ENCODE measurements at regions not wholly inside any gene's neighbourhood (a gene's known extent, or its start where the extent isn't known, plus 50 kb on each side); places are given as distances from the start of the nearest gene placed in this dataset.

GRCh38 chr5:117252566-117252965, 677.9 kb upstream of the SEMA6A start:
- H3K36me3 ChIP-seq (ENCODE audit: control insufficient read depth in 2 of 2, insufficient read depth in 2 of 2, low read length in 1 of 2) = no peaks in the 10 kb centered on the region
- no peak for DNase-seq (ENCODE audit: low read depth in 6 of 9, low spot score in 9 of 9)
- H3K27ac ChIP-seq (ENCODE audit: low read depth in 1 of 2, low read length in 1 of 2) = no peak overlapping the region
- no peaks in the 10 kb centered on the region for H3K27me3 ChIP-seq (ENCODE audit: control insufficient read depth in 2 of 2, insufficient read depth in 1 of 2, low read length in 1 of 2)
- H3K9me3 ChIP-seq (ENCODE audit: control insufficient read depth in 2 of 2, insufficient read depth in 1 of 2, low read length in 1 of 2) = no peaks in the 10 kb centered on the region
- H3K4me3 ChIP-seq (ENCODE audit: low read length in 2 of 2) = no peak overlapping the region
- H3K4me1 ChIP-seq (ENCODE audit: control insufficient read depth in 2 of 2, insufficient read depth in 2 of 2, low read length in 2 of 2) = no peaks in the 10 kb centered on the region

- no peak overlapping the region for H3K4me3 ChIP-seq (ENCODE audit: low read length in 2 of 2)
- H3K9me3 ChIP-seq (ENCODE audit: control insufficient read depth in 2 of 2, insufficient read depth in 1 of 2, low read length in 1 of 2) = no peaks in the 10 kb centered on the region
- H3K4me1 ChIP-seq (ENCODE audit: control insufficient read depth in 2 of 2, insufficient read depth in 2 of 2, low read length in 2 of 2) = no peaks in the 10 kb centered on the region
- no peak overlapping the region for H3K27ac ChIP-seq (ENCODE audit: low read depth in 1 of 2, low read length in 1 of 2)
- H3K27me3 ChIP-seq (ENCODE audit: control insufficient read depth in 2 of 2, insufficient read depth in 1 of 2, low read length in 1 of 2) = no peaks in the 10 kb centered on the region
- WGBS = 91% methylated on average over 5 of the region's 5 CpGs
- no peaks in the 10 kb centered on the region for H3K36me3 ChIP-seq (ENCODE audit: control insufficient read depth in 2 of 2, insufficient read depth in 2 of 2, low read length in 1 of 2)
- no peak for DNase-seq (ENCODE audit: low read depth in 6 of 9, low spot score in 9 of 9)
Observed at GRCh38 chr5:117249086-117249815, 674.6 kb upstream of the SEMA6A start.

- H3K4me1 ChIP-seq (ENCODE audit: control insufficient read depth in 2 of 2, insufficient read depth in 2 of 2, low read length in 2 of 2) = no peaks in the 10 kb centered on the region
- no peak overlapping the region for H3K27ac ChIP-seq (ENCODE audit: low read depth in 1 of 2, low read length in 1 of 2)
- no peak for DNase-seq (ENCODE audit: low read depth in 6 of 9, low spot score in 9 of 9)
- no peaks in the 10 kb centered on the region for H3K27me3 ChIP-seq (ENCODE audit: control insufficient read depth in 2 of 2, insufficient read depth in 1 of 2, low read length in 1 of 2)
- no peaks in the 10 kb centered on the region for H3K36me3 ChIP-seq (ENCODE audit: control insufficient read depth in 2 of 2, insufficient read depth in 2 of 2, low read length in 1 of 2)
- H3K4me3 ChIP-seq (ENCODE audit: low read length in 2 of 2) = no peak overlapping the region
- H3K9me3 ChIP-seq (ENCODE audit: control insufficient read depth in 2 of 2, insufficient read depth in 1 of 2, low read length in 1 of 2) = no peaks in the 10 kb centered on the region
Observed at GRCh38 chr5:117246424-117246823, 671.8 kb upstream of the SEMA6A start.

- Histone ChIP-seq H3K27me3 (ENCODE audit: control insufficient read depth in 2 of 2, insufficient read depth in 1 of 2, low read length in 1 of 2) (no peaks in the 10 kb centered on the region), H3K4me3 (ENCODE audit: low read length in 2 of 2) (no peak overlapping the region), H3K4me1 (ENCODE audit: control insufficient read depth in 2 of 2, insufficient read depth in 2 of 2, low read length in 2 of 2) (no peaks in the 10 kb centered on the region), H3K9me3 (ENCODE audit: control insufficient read depth in 2 of 2, insufficient read depth in 1 of 2, low read length in 1 of 2) (peaks cover 0 to 2% of the 10 kb centered on the region in 2 donors), H3K27ac (ENCODE audit: low read depth in 1 of 2, low read length in 1 of 2) (no peak overlapping the region), H3K36me3 (ENCODE audit: control insufficient read depth in 2 of 2, insufficient read depth in 2 of 2, low read length in 1 of 2) (no peaks in the 10 kb centered on the region)
- DNase-seq (ENCODE audit: low read depth in 6 of 9, low spot score in 9 of 9) = no peak
- 92% methylated on average over 1 of the region's 1 CpG for WGBS
Observed at GRCh38 chr5:117245130-117245529, 670.5 kb upstream of the SEMA6A start.

GRCh38 chr5:117242028-117242427, 667.4 kb upstream of the SEMA6A start:
- Histone ChIP-seq H3K27me3 (ENCODE audit: control insufficient read depth in 2 of 2, insufficient read depth in 1 of 2, low read length in 1 of 2) (no peaks in the 10 kb centered on the region), H3K36me3 (ENCODE audit: control insufficient read depth in 2 of 2, insufficient read depth in 2 of 2, low read length in 1 of 2) (no peaks in the 10 kb centered on the region), H3K4me1 (ENCODE audit: control insufficient read depth in 2 of 2, insufficient read depth in 2 of 2, low read length in 2 of 2) (no peaks in the 10 kb centered on the region), H3K27ac (ENCODE audit: low read depth in 1 of 2, low read length in 1 of 2) (no peak overlapping the region), H3K9me3 (ENCODE audit: control insufficient read depth in 2 of 2, insufficient read depth in 1 of 2, low read length in 1 of 2) (peaks cover 0 to 2% of the 10 kb centered on the region in 2 donors), H3K4me3 (ENCODE audit: low read length in 2 of 2) (no peak overlapping the region)
- DNase-seq (ENCODE audit: low read depth in 6 of 9, low spot score in 9 of 9) = no peak
- 66% methylated on average over 2 of the region's 2 CpGs for WGBS

GRCh38 chr5:117236941-117237340, 662.3 kb upstream of the SEMA6A start:
- H3K9me3 ChIP-seq (ENCODE audit: control insufficient read depth in 2 of 2, insufficient read depth in 1 of 2, low read length in 1 of 2) = peaks cover 0 to 2% of the 10 kb centered on the region in 2 donors
- no peaks in the 10 kb centered on the region for H3K36me3 ChIP-seq (ENCODE audit: control insufficient read depth in 2 of 2, insufficient read depth in 2 of 2, low read length in 1 of 2)
- no peak overlapping the region for H3K4me3 ChIP-seq (ENCODE audit: low read length in 2 of 2)
- no peaks in the 10 kb centered on the region for H3K4me1 ChIP-seq (ENCODE audit: control insufficient read depth in 2 of 2, insufficient read depth in 2 of 2, low read length in 2 of 2)
- DNase-seq (ENCODE audit: low read depth in 6 of 9, low spot score in 9 of 9) = no peak
- WGBS = 94% methylated on average over 3 of the region's 3 CpGs
- H3K27ac ChIP-seq (ENCODE audit: low read depth in 1 of 2, low read length in 1 of 2) = no peak overlapping the region
- no peaks in the 10 kb centered on the region for H3K27me3 ChIP-seq (ENCODE audit: control insufficient read depth in 2 of 2, insufficient read depth in 1 of 2, low read length in 1 of 2)

GRCh38 chr5:117235786-117236185, 661.2 kb upstream of the SEMA6A start:
- H3K4me1 ChIP-seq (ENCODE audit: control insufficient read depth in 2 of 2, insufficient read depth in 2 of 2, low read length in 2 of 2) = no peaks in the 10 kb centered on the region
- H3K27me3 ChIP-seq (ENCODE audit: control insufficient read depth in 2 of 2, insufficient read depth in 1 of 2, low read length in 1 of 2) = no peaks in the 10 kb centered on the region
- H3K27ac ChIP-seq (ENCODE audit: low read depth in 1 of 2, low read length in 1 of 2) = no peak overlapping the region
- H3K36me3 ChIP-seq (ENCODE audit: control insufficient read depth in 2 of 2, insufficient read depth in 2 of 2, low read length in 1 of 2) = no peaks in the 10 kb centered on the region
- H3K4me3 ChIP-seq (ENCODE audit: low read length in 2 of 2) = no peak overlapping the region
- DNase-seq (ENCODE audit: low read depth in 6 of 9, low spot score in 9 of 9) = no peak
- 60% methylated on average over 5 of the region's 5 CpGs for WGBS
- no peaks in the 10 kb centered on the region for H3K9me3 ChIP-seq (ENCODE audit: control insufficient read depth in 2 of 2, insufficient read depth in 1 of 2, low read length in 1 of 2)

- Histone ChIP-seq H3K4me1 (ENCODE audit: control insufficient read depth in 2 of 2, insufficient read depth in 2 of 2, low read length in 2 of 2) (no peaks in the 10 kb centered on the region), H3K27ac (ENCODE audit: low read depth in 1 of 2, low read length in 1 of 2) (no peak overlapping the region), H3K27me3 (ENCODE audit: control insufficient read depth in 2 of 2, insufficient read depth in 1 of 2, low read length in 1 of 2) (no peaks in the 10 kb centered on the region), H3K4me3 (ENCODE audit: low read length in 2 of 2) (no peak overlapping the region), H3K36me3 (ENCODE audit: control insufficient read depth in 2 of 2, insufficient read depth in 2 of 2, low read length in 1 of 2) (no peaks in the 10 kb centered on the region), H3K9me3 (ENCODE audit: control insufficient read depth in 2 of 2, insufficient read depth in 1 of 2, low read length in 1 of 2) (no peaks in the 10 kb centered on the region)
- WGBS = 81% methylated on average over 3 of the region's 3 CpGs
- DNase-seq (ENCODE audit: low read depth in 6 of 9, low spot score in 9 of 9) = no peak
Observed at GRCh38 chr5:117230375-117230774, 655.8 kb upstream of the SEMA6A start.

- Histone ChIP-seq H3K4me3 (ENCODE audit: low read length in 2 of 2) (no peak overlapping the region), H3K27ac (ENCODE audit: low read depth in 1 of 2, low read length in 1 of 2) (no peak overlapping the region), H3K4me1 (ENCODE audit: control insufficient read depth in 2 of 2, insufficient read depth in 2 of 2, low read length in 2 of 2) (no peaks in the 10 kb centered on the region), H3K36me3 (ENCODE audit: control insufficient read depth in 2 of 2, insufficient read depth in 2 of 2, low read length in 1 of 2) (no peaks in the 10 kb centered on the region), H3K9me3 (ENCODE audit: control insufficient read depth in 2 of 2, insufficient read depth in 1 of 2, low read length in 1 of 2) (no peaks in the 10 kb centered on the region), H3K27me3 (ENCODE audit: control insufficient read depth in 2 of 2, insufficient read depth in 1 of 2, low read length in 1 of 2) (no peaks in the 10 kb centered on the region)
- WGBS = 47% methylated on average over 1 of the region's 1 CpG
- DNase-seq (ENCODE audit: low read depth in 6 of 9, low spot score in 9 of 9) = no peak
Observed at GRCh38 chr5:117220730-117221129, 646.1 kb upstream of the SEMA6A start.

All from thymus (tissue), 11 donors.